Breast epithelium (tissue), 3 donors: ENCODE measurements at regions not wholly inside any gene's neighbourhood (a gene's known extent, or its start where the extent isn't known, plus 50 kb on each side); places are given as distances from the start of the nearest gene placed in this dataset.

ENCODE experiments used
- POLR2A ChIP-seq: fragments of 450-650 bp; IDR thresholded peaks from one replicate; pipeline ENCODE4 v1.6.1; 2016; ENCODE audit warnings: antibody characterized with exemption, mild to moderate bottlenecking, moderate library complexity
- POLR2AphosphoS5 ChIP-seq, 3 donors: sonication (generic); formaldehyde crosslinking; IDR thresholded peaks; one replicate each; pipeline ENCODE4 v1.6.1; 2017; ENCODE audit warnings: antibody characterized with exemption in 3 of 3
- TF ChIP-seq, protein P1 (sequence below), 3 donors: fragments of 450-650 bp; IDR thresholded peaks; one replicate each; pipeline ENCODE4 v1.5.1; 2016 to 2017; ENCODE audit warnings: antibody characterized with exemption in 3 of 3, mild to moderate bottlenecking in 3 of 3, moderate library complexity in 3 of 3

DNA sequence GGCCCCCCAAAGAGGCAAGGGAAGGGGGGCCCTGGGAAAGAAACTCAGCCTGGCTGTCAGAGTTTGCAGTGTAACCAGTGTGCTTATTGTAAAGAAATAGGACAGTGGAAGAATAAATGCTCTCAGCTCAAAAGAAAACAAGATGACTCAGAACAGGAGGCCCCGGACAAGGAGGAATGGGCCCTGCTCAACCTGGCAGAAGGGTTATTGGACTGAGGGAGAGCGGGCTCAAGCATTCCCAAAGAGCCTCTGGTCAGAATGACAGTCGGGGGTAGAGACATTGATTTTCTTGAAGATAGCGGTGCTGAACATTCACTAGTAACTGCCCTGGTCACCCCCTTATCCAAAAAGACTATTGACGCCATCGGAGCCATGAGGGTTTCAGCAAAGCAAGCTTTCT, 100.4 kb upstream of the OSBPL11 start:
- TF ChIP-seq, protein P1, sequence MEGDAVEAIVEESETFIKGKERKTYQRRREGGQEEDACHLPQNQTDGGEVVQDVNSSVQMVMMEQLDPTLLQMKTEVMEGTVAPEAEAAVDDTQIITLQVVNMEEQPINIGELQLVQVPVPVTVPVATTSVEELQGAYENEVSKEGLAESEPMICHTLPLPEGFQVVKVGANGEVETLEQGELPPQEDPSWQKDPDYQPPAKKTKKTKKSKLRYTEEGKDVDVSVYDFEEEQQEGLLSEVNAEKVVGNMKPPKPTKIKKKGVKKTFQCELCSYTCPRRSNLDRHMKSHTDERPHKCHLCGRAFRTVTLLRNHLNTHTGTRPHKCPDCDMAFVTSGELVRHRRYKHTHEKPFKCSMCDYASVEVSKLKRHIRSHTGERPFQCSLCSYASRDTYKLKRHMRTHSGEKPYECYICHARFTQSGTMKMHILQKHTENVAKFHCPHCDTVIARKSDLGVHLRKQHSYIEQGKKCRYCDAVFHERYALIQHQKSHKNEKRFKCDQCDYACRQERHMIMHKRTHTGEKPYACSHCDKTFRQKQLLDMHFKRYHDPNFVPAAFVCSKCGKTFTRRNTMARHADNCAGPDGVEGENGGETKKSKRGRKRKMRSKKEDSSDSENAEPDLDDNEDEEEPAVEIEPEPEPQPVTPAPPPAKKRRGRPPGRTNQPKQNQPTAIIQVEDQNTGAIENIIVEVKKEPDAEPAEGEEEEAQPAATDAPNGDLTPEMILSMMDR (IDR thresholded peaks at IDR 0.05) = no peak
- no peak for TF ChIP-seq POLR2A
- no peak for TF ChIP-seq POLR2AphosphoS5 (IDR thresholded peaks at IDR 0.05)
